ENCODE measurements at regions not wholly inside any gene's neighbourhood (a gene's known extent, or its start where the extent isn't known, plus 50 kb on each side); places are given as distances from the start of the nearest gene placed in this dataset.

GRCh38 chr2:3112131-3112530, 265.5 kb downstream of the EIPR1 start:
- DNase-seq (ENCODE audit: low read depth, low spot score) = no peak
- Mint-ChIP-seq H3K9me3 (peaks cover 8% of the 10 kb centered on the region), H3K4me1 (peaks cover 10% of the 10 kb centered on the region)

DNA sequence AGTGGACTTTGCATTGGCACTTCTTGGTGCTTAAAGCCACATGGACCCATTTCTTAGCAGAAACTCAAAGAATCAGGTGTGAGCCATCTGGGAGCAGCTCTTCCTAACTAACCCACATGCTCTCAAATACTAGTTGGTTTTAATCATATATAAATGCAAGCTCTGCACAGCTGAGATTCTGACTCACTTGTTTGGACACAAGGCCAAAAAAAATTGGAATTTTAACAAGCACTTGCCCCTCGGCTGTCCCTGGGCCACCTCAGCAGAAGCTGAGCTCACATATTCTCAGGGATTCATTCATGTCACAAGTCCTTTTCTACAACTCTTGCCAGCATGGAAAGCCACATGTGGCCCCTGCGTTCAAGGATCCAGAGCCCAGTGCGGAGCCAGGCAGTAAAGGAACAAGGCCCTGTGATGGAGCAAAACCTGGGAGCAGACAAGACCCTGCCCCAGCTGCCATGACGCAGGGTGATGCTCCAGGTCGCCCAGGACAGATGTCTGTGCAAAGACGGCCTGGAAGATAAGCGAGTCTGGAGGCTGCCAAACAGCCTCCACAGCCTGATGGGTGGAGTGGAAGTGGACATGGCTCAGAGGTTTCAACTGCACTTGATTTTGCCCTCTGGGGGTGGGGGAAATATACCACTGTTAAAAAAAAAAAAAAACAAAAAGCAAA, 266.5 kb downstream of the EIPR1 start:
- TF ChIP-seq CTCF (conservative IDR thresholded peaks at IDR 0.05) = no peak
- H3K9me3 Mint-ChIP-seq = peaks cover 8% of the 10 kb centered on the region
- no peak overlapping the region for H3K27ac Mint-ChIP-seq (ENCODE audit: unreplicated experiment)
- H3K27me3 Mint-ChIP-seq (ENCODE audit: low read depth) = no peaks in the 10 kb centered on the region
- no peak for DNase-seq (ENCODE audit: low read depth, low spot score)
- no peaks in the 10 kb centered on the region for H3K36me3 Mint-ChIP-seq (ENCODE audit: low read depth)
- H3K4me1 Mint-ChIP-seq = peaks cover 10% of the 10 kb centered on the region
- H3K4me3 Mint-ChIP-seq = no peak overlapping the region

More at GRCh38 chr2:3112131-3112530, 265.5 kb downstream of the EIPR1 start:
- no peak overlapping the region for H3K27ac Mint-ChIP-seq (ENCODE audit: unreplicated experiment)
- TF ChIP-seq CTCF (conservative IDR thresholded peaks at IDR 0.05) = no peak
- H3K27me3 Mint-ChIP-seq (ENCODE audit: low read depth) = no peaks in the 10 kb centered on the region
- H3K4me3 Mint-ChIP-seq = no peak overlapping the region
- no peaks in the 10 kb centered on the region for H3K36me3 Mint-ChIP-seq (ENCODE audit: low read depth)

DNA sequence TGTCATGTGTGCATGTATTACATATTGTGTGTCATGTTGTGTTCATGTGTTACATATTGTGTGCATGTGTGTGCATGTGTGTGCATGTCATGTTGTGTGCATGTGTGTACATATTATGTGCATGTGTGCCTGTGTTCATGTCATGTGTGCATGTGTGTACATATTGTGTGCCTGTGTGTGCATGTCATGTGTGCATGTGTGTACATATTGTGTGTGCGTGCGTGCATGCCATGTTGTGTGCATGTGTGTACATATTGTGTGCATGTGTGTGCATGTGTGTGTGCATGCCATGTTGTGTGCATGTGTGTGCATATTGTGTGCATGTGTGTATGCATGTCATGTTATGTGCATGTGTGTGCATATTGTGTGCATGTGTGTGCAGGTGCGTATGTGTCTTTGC, 267.1 kb downstream of the EIPR1 start:
- no peak overlapping the region for H3K4me3 Mint-ChIP-seq
- no peak for DNase-seq (ENCODE audit: low read depth, low spot score)
- no peaks in the 10 kb centered on the region for H3K27me3 Mint-ChIP-seq (ENCODE audit: low read depth)
- no peak overlapping the region for H3K27ac Mint-ChIP-seq (ENCODE audit: unreplicated experiment)
- H3K9me3 Mint-ChIP-seq = peaks cover 8% of the 10 kb centered on the region
- TF ChIP-seq CTCF (conservative IDR thresholded peaks at IDR 0.05) = no peak
- no peaks in the 10 kb centered on the region for H3K36me3 Mint-ChIP-seq (ENCODE audit: low read depth)
- peaks cover 14% of the 10 kb centered on the region for H3K4me1 Mint-ChIP-seq

DNA sequence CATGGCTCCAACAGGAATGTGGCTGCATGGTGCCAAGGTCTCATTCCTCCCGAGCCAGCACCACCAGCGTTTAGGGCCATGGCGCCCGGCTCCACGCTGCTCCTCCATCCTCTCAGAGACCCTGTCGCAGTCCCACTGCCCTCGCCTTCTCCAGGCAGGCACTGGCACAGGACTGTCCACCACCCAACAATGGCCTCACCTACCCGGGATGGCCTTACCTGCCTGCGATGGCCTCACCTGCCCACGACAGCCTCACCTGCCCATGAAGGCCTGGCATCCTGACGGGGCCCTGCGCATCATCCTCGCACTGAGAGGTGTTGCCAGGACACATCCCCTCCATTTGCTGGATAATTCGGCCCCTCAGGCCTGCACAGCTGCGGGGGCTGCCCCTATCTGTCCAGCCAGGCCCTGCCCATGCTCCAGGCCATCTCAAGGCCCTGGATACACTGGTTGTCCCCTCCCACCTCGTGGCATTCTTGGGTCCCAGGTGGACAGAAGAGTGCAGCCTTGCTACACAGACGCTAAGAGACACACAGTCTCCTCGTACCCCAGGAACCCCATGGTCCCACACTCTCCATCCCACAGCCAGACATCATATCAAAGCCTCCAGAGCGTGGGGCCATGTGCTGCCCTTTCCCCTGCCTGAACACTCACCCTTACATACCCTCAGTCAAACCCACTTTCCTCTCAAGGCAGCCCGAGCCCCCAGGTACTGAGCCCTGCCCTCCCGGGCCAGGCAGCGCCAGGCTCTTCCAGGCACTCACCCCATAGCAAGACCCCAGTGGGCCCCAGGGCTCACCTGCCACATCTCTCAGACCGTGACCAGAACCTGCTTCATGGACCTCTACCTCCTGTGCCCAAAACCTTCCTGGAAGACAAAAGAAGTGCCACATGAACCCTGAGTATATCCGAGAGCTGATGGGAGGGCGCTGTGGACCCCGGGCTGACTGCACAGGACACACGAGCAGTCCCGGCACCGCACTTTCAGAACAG, 268.6 kb downstream of the EIPR1 start:
- Mint-ChIP-seq H3K27me3 (ENCODE audit: low read depth) (no peaks in the 10 kb centered on the region), H3K4me1 (peaks cover 12% of the 10 kb centered on the region), H3K9me3 (peaks cover 8% of the 10 kb centered on the region), H3K27ac (ENCODE audit: unreplicated experiment) (peak overlapping the region; percentile 82), H3K4me3 (no peak overlapping the region), H3K36me3 (ENCODE audit: low read depth) (no peaks in the 10 kb centered on the region)
- no peak for DNase-seq (ENCODE audit: low read depth, low spot score)
- no peak for TF ChIP-seq CTCF (conservative IDR thresholded peaks at IDR 0.05)

GRCh38 chr2:3108105-3108504, 269.5 kb downstream of the EIPR1 start:
- H3K4me3 Mint-ChIP-seq = no peak overlapping the region
- no peak overlapping the region for H3K27ac Mint-ChIP-seq (ENCODE audit: unreplicated experiment)
- no peaks in the 10 kb centered on the region for H3K27me3 Mint-ChIP-seq (ENCODE audit: low read depth)
- DNase-seq (ENCODE audit: low read depth, low spot score) = no peak
- TF ChIP-seq CTCF (conservative IDR thresholded peaks at IDR 0.05) = no peak
- peaks cover 8% of the 10 kb centered on the region for H3K9me3 Mint-ChIP-seq
- peaks cover 8% of the 10 kb centered on the region for H3K4me1 Mint-ChIP-seq
- H3K36me3 Mint-ChIP-seq (ENCODE audit: low read depth) = no peaks in the 10 kb centered on the region
